Calu3 (cell line): ENCODE measurements at regions not wholly inside any gene's neighbourhood (a gene's known extent, or its start where the extent isn't known, plus 50 kb on each side); places are given as distances from the start of the nearest gene placed in this dataset.
A peak's percentile ranks its signal among the peaks of the same experiment; 100 is the strongest.

Experiments
- BruUV-seq: library from RNA; stranded (reverse); fragments of 400-500 nt; replicated peaks from 2 replicates; lab custom pipeline; 2021; lab: Mats Ljungman, UMichigan
- CTCF ChIA-PET: fragments of 300-600 bp; sonication (Branson Sonifier 250); formaldehyde crosslinking; loops from one replicate; lab custom pipeline; 2022; ENCODE audit warnings: antibody characterized with exemption; lab: Charles Lee
- DNase-seq: peaks from one replicate; pipeline ENCODE4 v3.0.0; 2022
- H3K27ac Mint-ChIP-seq: one replicate; pipeline ENCODE4 v1.8.0; 2022; ENCODE audit warnings: mixed read lengths; ENCODE audit not compliant: unreplicated experiment
- H3K27me3 Mint-ChIP-seq: one replicate; pipeline ENCODE4 v1.8.0; 2022; ENCODE audit warnings: mixed read lengths; ENCODE audit not compliant: unreplicated experiment
- H3K36me3 Mint-ChIP-seq: one replicate; pipeline ENCODE4 v1.8.0; 2022; ENCODE audit warnings: mild to moderate bottlenecking, moderate library complexity, mixed read lengths; ENCODE audit not compliant: insufficient read depth, unreplicated experiment
- H3K4me1 Mint-ChIP-seq: one replicate; pipeline ENCODE4 v1.8.0; 2022; ENCODE audit warnings: mild to moderate bottlenecking, low read depth, mixed read lengths; ENCODE audit not compliant: unreplicated experiment
- H3K4me3 Mint-ChIP-seq: one replicate; pipeline ENCODE4 v1.8.0; 2022; ENCODE audit warnings: mild to moderate bottlenecking, low read depth, moderate library complexity, mixed read lengths; ENCODE audit not compliant: unreplicated experiment
- H3K9me3 Mint-ChIP-seq: one replicate; pipeline ENCODE4 v1.8.0; 2022; ENCODE audit warnings: low read depth, mixed read lengths; ENCODE audit not compliant: unreplicated experiment
- CTCF ChIP-seq: fragments of 200-600 bp; IDR thresholded peaks from one replicate; pipeline ENCODE4 v1.8.0; 2022; ENCODE audit warnings: antibody characterized with exemption; ENCODE audit not compliant: unreplicated experiment
- intact Hi-C: fragments of 100-400 bp; cut with micrococcal nuclease; formaldehyde crosslinking; loops from one replicate; pipeline ENCODE4 v1.10.0; 2022; ENCODE audit not compliant: unreplicated experiment

GRCh38 chr4:173753408-173753807 is 223.4 kb upstream of the HAND2 start:
- Mint-ChIP-seq H3K36me3 (no peaks in the 10 kb centered on the region), H3K9me3 (no peaks in the 10 kb centered on the region), H3K27me3 (no peaks in the 10 kb centered on the region), H3K4me1 (no peaks in the 10 kb centered on the region), H3K4me3 (no peak overlapping the region), H3K27ac (no peak overlapping the region)
- no peak for TF ChIP-seq CTCF
- BruUV-seq: no TSS peak
- DNase-seq: no peak
- intact Hi-C loops: no loop called here
- CTCF ChIA-PET: no interaction called here

- TF ChIP-seq CTCF: peak; percentile 38
- no peaks in the 10 kb centered on the region for H3K4me1 Mint-ChIP-seq
- no peak overlapping the region for H3K4me3 Mint-ChIP-seq
- no TSS peak for BruUV-seq
- H3K36me3 Mint-ChIP-seq: no peaks in the 10 kb centered on the region
- no peak overlapping the region for H3K27ac Mint-ChIP-seq
- intact Hi-C loops: no loop called here
- H3K9me3 Mint-ChIP-seq: no peaks in the 10 kb centered on the region
- DNase-seq: peak; percentile 24
- CTCF ChIA-PET: no interaction called here
- no peaks in the 10 kb centered on the region for H3K27me3 Mint-ChIP-seq
Observed at GRCh38 chr4:173752610-173753230, 222.7 kb upstream of the HAND2 start.

- Mint-ChIP-seq H3K9me3 (no peaks in the 10 kb centered on the region), H3K27ac (no peak overlapping the region), H3K36me3 (no peaks in the 10 kb centered on the region), H3K4me1 (no peaks in the 10 kb centered on the region), H3K27me3 (no peaks in the 10 kb centered on the region), H3K4me3 (no peak overlapping the region)
- intact Hi-C loops: loop anchor here (5.0 kb wide), 2 partner anchors 241 to 326 kb away; no protein-coding TSS in a partner anchor
- CTCF ChIA-PET: no interaction called here
- TF ChIP-seq CTCF: no peak
- no TSS peak for BruUV-seq
- DNase-seq: no peak
Observed at GRCh38 chr4:173748353-173748752, 218.3 kb upstream of the HAND2 start.

- intact Hi-C loops: loop anchor here (5.0 kb wide), 2 partner anchors 240 to 325 kb away; no protein-coding TSS in a partner anchor
- H3K9me3 Mint-ChIP-seq: no peaks in the 10 kb centered on the region
- no peaks in the 10 kb centered on the region for H3K27me3 Mint-ChIP-seq
- BruUV-seq: no TSS peak
- no peak for TF ChIP-seq CTCF
- no peak overlapping the region for H3K4me3 Mint-ChIP-seq
- DNase-seq: no peak
- CTCF ChIA-PET: no interaction called here
- H3K27ac Mint-ChIP-seq: no peak overlapping the region
- no peaks in the 10 kb centered on the region for H3K36me3 Mint-ChIP-seq
- no peaks in the 10 kb centered on the region for H3K4me1 Mint-ChIP-seq
Observed at GRCh38 chr4:173747537-173748257, 217.7 kb upstream of the HAND2 start.
